Muscle of leg (tissue), 3 donors: ENCODE measurements at regions not wholly inside any gene's neighbourhood (a gene's known extent, or its start where the extent isn't known, plus 50 kb on each side); places are given as distances from the start of the nearest gene placed in this dataset.

Experiments
- DNase-seq: peaks from one replicate; pipeline ENCODE4 v3.0.0; 2013
- H3K27ac ChIP-seq: one replicate; pipeline ENCODE4 v1.5.1; 2013; ENCODE audit warnings: mild to moderate bottlenecking, low read length, control low read depth
- H3K27me3 ChIP-seq: one replicate; pipeline ENCODE4 v1.6.1; 2013; ENCODE audit warnings: low read length; ENCODE audit not compliant: control insufficient read depth, insufficient read depth
- H3K36me3 ChIP-seq: one replicate; pipeline ENCODE4 v1.6.1; 2013; ENCODE audit warnings: low read length; ENCODE audit not compliant: control insufficient read depth, insufficient read depth
- H3K4me1 ChIP-seq: one replicate; pipeline ENCODE4 v1.6.1; 2013; ENCODE audit warnings: low read length; ENCODE audit not compliant: control insufficient read depth, insufficient read depth
- H3K4me3 ChIP-seq: one replicate; pipeline ENCODE4 v1.5.1; 2013; ENCODE audit warnings: low read length, control low read depth
- H3K9me3 ChIP-seq: replicated peaks from 2 replicates; pipeline ENCODE4 v1.6.1; 2013; ENCODE audit warnings: low read depth, low read length; ENCODE audit not compliant: control insufficient read depth
- WGBS: methylation state at CpG from one replicate; pipeline ENCODE4 v1.1.5; 2013; ENCODE audit warnings: missing lambda C conversion rate; ENCODE audit not compliant: insufficient coverage; 5-methylcytosine and 5-hydroxymethylcytosine counted together

- WGBS, result 89% methylated on average over 2 of the region's 2 CpGs
- Histone ChIP-seq H3K27me3 (no peaks in the 10 kb centered on the region), H3K4me3 (no peak overlapping the region), H3K27ac (no peak overlapping the region), H3K9me3 (peaks cover 2% of the 10 kb centered on the region), H3K36me3 (no peaks in the 10 kb centered on the region), H3K4me1 (no peaks in the 10 kb centered on the region)
- no peak for DNase-seq
These were observed 487.6 kb downstream of the FUT8 start for GRCh38 chr14:65900164-65900563.

GRCh38 chr14:65901595-65901994, 489.1 kb downstream of the FUT8 start:
- Histone ChIP-seq H3K27ac (no peak overlapping the region), H3K9me3 (peaks cover 2% of the 10 kb centered on the region), H3K27me3 (no peaks in the 10 kb centered on the region), H3K36me3 (no peaks in the 10 kb centered on the region), H3K4me3 (no peak overlapping the region), H3K4me1 (no peaks in the 10 kb centered on the region)
- 20% methylated on average over 1 of the region's 1 CpG for WGBS
- DNase-seq, result no peak

GRCh38 chr14:65904988-65905387, 492.5 kb downstream of the FUT8 start:
- Histone ChIP-seq H3K27me3 (no peaks in the 10 kb centered on the region), H3K4me3 (no peak overlapping the region), H3K27ac (no peak overlapping the region), H3K4me1 (no peaks in the 10 kb centered on the region), H3K36me3 (no peaks in the 10 kb centered on the region), H3K9me3 (peaks cover 2% of the 10 kb centered on the region)
- WGBS, result 71% methylated on average over 4 of the region's 4 CpGs
- DNase-seq, result no peak

- no peak overlapping the region for H3K27ac ChIP-seq
- H3K4me1 ChIP-seq, result no peaks in the 10 kb centered on the region
- DNase-seq, result no peak
- H3K36me3 ChIP-seq, result no peaks in the 10 kb centered on the region
- no peak overlapping the region for H3K4me3 ChIP-seq
- no peaks in the 10 kb centered on the region for H3K9me3 ChIP-seq
- 33% methylated on average over 2 of the region's 4 CpGs for WGBS
- no peaks in the 10 kb centered on the region for H3K27me3 ChIP-seq
These were observed 493.8 kb downstream of the FUT8 start for GRCh38 chr14:65906344-65906743.

- Histone ChIP-seq H3K27me3 (no peaks in the 10 kb centered on the region), H3K9me3 (no peaks in the 10 kb centered on the region), H3K36me3 (no peaks in the 10 kb centered on the region), H3K4me3 (no peak overlapping the region), H3K27ac (no peak overlapping the region), H3K4me1 (no peaks in the 10 kb centered on the region)
- no peak for DNase-seq
- 88% methylated on average over 2 of the region's 2 CpGs for WGBS
These were observed 494.4 kb downstream of the FUT8 start for GRCh38 chr14:65906948-65907347.

GRCh38 chr14:65910108-65910786, 497.7 kb downstream of the FUT8 start:
- Histone ChIP-seq H3K27me3 (no peaks in the 10 kb centered on the region), H3K27ac (no peak overlapping the region), H3K36me3 (no peaks in the 10 kb centered on the region), H3K4me3 (no peak overlapping the region), H3K9me3 (no peaks in the 10 kb centered on the region), H3K4me1 (no peaks in the 10 kb centered on the region)
- WGBS, result 50% methylated on average over 2 of the region's 4 CpGs
- DNase-seq, result peak; percentile 61

GRCh38 chr14:65915125-65915524, 502.6 kb downstream of the FUT8 start:
- Histone ChIP-seq H3K36me3 (no peaks in the 10 kb centered on the region), H3K4me3 (no peak overlapping the region), H3K27me3 (no peaks in the 10 kb centered on the region), H3K4me1 (no peaks in the 10 kb centered on the region), H3K27ac (no peak overlapping the region), H3K9me3 (no peaks in the 10 kb centered on the region)
- DNase-seq, result no peak

GRCh38 chr14:65916055-65916454, 503.5 kb downstream of the FUT8 start:
- H3K27me3 ChIP-seq, result no peaks in the 10 kb centered on the region
- H3K36me3 ChIP-seq, result no peaks in the 10 kb centered on the region
- H3K4me3 ChIP-seq, result no peak overlapping the region
- WGBS, result 97% methylated on average over 2 of the region's 2 CpGs
- H3K4me1 ChIP-seq, result no peaks in the 10 kb centered on the region
- no peaks in the 10 kb centered on the region for H3K9me3 ChIP-seq
- no peak overlapping the region for H3K27ac ChIP-seq
- no peak for DNase-seq

- WGBS, result no CpG with 5 or more reads among the region's 2 CpGs
- no peak overlapping the region for H3K4me3 ChIP-seq
- no peak overlapping the region for H3K27ac ChIP-seq
- no peaks in the 10 kb centered on the region for H3K36me3 ChIP-seq
- no peaks in the 10 kb centered on the region for H3K9me3 ChIP-seq
- no peaks in the 10 kb centered on the region for H3K27me3 ChIP-seq
- no peaks in the 10 kb centered on the region for H3K4me1 ChIP-seq
- no peak for DNase-seq
These were observed 508.5 kb downstream of the FUT8 start for GRCh38 chr14:65920996-65921395.

GRCh38 chr14:65922142-65922541, 509.6 kb downstream of the FUT8 start:
- peaks cover 3% of the 10 kb centered on the region for H3K27me3 ChIP-seq
- DNase-seq, result no peak
- no peaks in the 10 kb centered on the region for H3K9me3 ChIP-seq
- no peak overlapping the region for H3K4me3 ChIP-seq
- H3K27ac ChIP-seq, result no peak overlapping the region
- no peaks in the 10 kb centered on the region for H3K4me1 ChIP-seq
- H3K36me3 ChIP-seq, result no peaks in the 10 kb centered on the region
- WGBS, result no CpG with 5 or more reads among the region's 3 CpGs

- no peak overlapping the region for H3K4me3 ChIP-seq
- DNase-seq, result no peak
- no peaks in the 10 kb centered on the region for H3K4me1 ChIP-seq
- no peak overlapping the region for H3K27ac ChIP-seq
- H3K36me3 ChIP-seq, result no peaks in the 10 kb centered on the region
- H3K9me3 ChIP-seq, result no peaks in the 10 kb centered on the region
- WGBS, result 64% methylated on average over 3 of the region's 6 CpGs
- peaks cover 3% of the 10 kb centered on the region for H3K27me3 ChIP-seq
These were observed 514.0 kb downstream of the FUT8 start for GRCh38 chr14:65926504-65926903.
